Hepatic stellate cell (primary cell): ENCODE measurements at regions not wholly inside any gene's neighbourhood (a gene's known extent, or its start where the extent isn't known, plus 50 kb on each side); places are given as distances from the start of the nearest gene placed in this dataset.

ENCODE experiments used
- DNase-seq: peaks from one replicate; pipeline ENCODE4 v3.0.0; 2011; ENCODE audit warnings: low spot score

GRCh38 chr16:79932572-79932971, 332.0 kb upstream of the MAF start:
- no peak for DNase-seq

- DNase-seq = no peak
Measured at GRCh38 chr16:79931721-79932120, 331.2 kb upstream of the MAF start.

GRCh38 chr16:79929260-79929965, 328.9 kb upstream of the MAF start:
- DNase-seq = no peak

GRCh38 chr16:79928142-79928873, 327.8 kb upstream of the MAF start:
- no peak for DNase-seq

DNA sequence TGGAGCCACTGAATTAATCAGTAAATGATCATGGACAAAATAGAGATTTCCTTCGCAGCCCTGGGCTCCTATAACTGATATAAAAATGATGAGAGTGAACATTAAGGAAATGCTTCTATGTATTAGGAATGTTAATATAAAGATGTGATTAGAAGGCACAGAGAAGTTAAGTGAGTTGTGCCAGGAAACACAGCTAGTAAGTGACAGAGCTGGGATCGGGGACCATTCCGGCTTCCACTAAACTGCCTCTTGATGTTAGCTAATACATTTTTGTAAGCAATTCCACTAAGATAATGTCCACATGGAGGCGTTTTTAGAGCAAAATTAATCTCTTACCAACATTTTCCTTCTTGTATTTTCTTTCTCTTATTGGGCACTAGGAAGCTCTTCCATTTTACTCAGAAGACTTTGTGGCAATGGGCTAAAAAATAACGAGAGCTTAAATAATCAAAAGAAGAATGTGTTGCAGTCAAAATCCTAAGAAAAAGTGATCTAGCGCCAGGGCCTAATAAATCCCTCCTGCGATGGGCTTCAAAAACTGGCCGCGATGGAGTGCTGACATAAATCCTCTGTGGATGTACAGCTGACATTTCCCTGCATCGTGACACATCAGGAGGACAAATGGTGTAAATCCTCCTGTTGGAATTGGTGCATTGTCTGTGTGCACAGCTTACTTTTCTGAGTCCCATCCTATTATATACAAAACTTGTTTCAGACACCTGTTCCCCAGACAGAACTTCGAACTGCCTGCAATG, 326.1 kb upstream of the MAF start:
- no peak for DNase-seq

DNA sequence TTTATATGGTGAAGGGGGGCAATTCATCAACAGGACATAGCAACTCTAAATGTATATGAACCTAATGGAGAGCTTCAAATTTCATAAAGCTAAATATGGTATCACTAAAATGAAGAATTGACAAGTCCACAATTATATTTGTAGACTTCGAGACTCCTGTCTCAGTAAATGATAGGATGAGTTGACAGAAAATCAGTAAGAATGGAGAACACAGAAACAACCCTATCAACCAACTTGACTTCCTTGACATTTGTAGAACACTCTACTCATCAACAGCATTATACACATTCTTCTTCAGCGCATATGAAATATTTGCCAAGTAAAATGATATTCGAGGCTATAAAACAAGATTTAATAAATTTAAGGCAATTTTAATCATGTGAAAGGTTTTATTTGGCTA, 322.9 kb upstream of the MAF start:
- no peak for DNase-seq

GRCh38 chr16:79920685-79921084, 320.1 kb upstream of the MAF start:
- DNase-seq = no peak

DNA sequence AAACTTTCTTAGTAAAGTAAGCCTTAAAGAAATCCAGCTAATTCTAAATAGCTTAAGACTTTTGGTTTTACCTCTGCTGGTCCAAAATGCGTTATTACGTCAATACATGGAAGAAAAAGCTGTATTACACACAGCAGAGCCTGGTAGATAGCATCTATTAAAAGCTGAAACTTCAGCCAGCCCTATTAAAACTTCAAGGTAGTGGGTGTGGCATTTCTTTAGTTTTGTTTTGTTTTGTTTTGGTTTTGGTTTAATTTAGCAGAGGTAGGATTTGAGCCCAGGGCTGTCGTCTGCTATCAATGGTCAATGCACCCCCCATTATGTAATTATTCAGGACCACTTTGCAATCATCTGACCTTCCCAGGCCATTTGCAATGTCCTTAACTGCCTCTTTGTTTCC, 318.4 kb upstream of the MAF start:
- DNase-seq = no peak

DNA sequence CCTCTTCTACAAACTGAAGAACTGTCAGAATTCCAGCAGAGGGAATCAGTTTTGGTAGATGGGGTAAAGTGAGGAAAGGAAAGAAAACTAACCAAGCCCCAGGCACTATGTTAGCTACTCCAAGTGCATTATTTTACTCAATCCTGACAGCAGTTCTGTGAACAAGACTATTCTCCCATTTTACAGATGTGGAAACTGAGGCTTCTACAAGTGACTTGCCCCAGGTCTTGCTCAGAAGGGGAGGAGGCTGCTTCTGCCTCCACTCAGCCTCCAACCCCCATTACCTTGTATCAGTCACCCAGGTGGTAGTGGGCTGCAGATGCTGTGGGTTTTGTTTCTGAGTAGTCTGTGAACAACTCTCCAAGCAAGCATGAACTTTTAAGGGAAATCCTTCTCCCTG, 315.2 kb upstream of the MAF start:
- no peak for DNase-seq

GRCh38 chr16:79914961-79915720, 314.6 kb upstream of the MAF start:
- DNase-seq = no peak

GRCh38 chr16:79912592-79913310, 312.2 kb upstream of the MAF start:
- no peak for DNase-seq

DNA sequence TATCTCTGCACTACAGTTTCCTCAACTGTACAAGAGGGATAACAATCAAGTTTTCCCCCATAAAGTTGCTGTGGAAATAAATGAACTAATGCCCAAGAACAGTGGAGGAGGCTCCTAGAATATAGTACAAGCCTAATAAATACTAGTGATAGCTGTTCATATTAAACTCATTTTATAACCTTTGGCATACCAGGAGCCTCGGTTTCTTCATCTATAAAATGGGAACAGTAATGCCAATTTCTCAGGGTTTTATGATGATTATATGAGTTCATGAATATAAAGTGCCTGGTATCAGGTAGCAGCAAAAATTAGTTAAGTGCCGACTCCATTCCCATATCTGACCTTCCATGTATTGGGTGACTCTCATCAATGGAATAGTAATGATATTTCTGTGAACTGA, 311.1 kb upstream of the MAF start:
- DNase-seq = no peak

GRCh38 chr16:79909571-79909970, 309.0 kb upstream of the MAF start:
- no peak for DNase-seq

DNA sequence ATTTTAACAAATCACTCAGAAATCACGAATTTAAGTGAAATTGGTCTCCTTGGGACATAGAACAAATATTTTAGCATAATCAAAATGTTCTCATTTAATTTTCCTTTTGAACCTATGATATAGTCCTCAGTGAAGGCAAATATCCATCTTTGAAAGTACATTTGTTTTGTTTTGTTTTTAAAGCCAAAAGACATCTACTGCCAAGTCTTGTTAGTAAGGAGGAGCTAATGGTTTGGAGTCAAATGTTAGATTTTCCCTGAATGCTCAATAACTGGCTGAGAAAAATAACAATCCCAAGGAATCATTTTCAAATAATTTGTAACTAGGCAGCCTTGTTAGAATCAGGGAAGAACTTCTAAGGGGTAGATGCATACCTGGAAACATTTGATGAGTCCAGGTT, 302.9 kb upstream of the MAF start:
- no peak for DNase-seq

GRCh38 chr16:79902351-79902750, 301.8 kb upstream of the MAF start:
- DNase-seq = no peak

DNA sequence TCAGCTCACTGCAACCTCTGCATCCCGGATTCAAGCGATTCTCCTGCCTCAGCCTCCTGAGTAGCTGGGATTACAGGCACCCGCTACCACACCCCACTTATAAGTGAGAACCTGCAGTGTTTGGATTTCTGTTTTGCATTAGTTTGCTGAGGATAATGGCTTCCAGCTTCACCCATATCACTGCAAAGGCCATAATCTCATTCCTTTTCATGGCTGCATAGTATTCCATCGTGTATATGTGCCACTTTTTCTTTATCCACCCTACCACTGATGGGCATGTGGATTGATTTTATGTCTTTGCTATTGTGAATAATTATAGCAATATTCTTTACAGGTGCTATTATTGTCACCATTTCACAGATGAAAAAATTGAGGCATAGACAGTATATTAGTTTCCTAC, 301.0 kb upstream of the MAF start:
- DNase-seq = no peak

DNA sequence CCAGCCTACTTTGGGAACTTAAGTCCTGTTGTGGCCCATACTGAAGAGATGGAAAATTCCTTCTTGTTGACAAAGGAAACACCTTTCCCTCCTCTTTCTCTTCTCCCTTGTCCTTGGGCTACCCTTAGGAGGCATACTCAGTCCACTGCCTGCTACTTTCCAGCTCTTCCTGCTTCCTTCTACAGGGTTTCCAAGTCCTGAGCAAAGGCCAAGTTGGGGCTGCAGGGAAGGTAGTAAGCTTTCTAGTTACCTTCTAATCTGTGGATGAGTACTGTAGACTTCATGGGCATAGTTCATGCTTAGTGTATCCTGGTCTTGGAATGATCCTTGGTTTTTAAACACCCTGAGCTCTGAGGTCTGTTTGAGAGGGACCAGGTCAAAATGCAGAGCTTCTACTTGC, 299.2 kb upstream of the MAF start:
- DNase-seq = no peak

- DNase-seq = no peak
Measured at GRCh38 chr16:79899316-79899715, 298.8 kb upstream of the MAF start.

- no peak for DNase-seq
Measured at GRCh38 chr16:79898703-79899102, 298.2 kb upstream of the MAF start.

DNA sequence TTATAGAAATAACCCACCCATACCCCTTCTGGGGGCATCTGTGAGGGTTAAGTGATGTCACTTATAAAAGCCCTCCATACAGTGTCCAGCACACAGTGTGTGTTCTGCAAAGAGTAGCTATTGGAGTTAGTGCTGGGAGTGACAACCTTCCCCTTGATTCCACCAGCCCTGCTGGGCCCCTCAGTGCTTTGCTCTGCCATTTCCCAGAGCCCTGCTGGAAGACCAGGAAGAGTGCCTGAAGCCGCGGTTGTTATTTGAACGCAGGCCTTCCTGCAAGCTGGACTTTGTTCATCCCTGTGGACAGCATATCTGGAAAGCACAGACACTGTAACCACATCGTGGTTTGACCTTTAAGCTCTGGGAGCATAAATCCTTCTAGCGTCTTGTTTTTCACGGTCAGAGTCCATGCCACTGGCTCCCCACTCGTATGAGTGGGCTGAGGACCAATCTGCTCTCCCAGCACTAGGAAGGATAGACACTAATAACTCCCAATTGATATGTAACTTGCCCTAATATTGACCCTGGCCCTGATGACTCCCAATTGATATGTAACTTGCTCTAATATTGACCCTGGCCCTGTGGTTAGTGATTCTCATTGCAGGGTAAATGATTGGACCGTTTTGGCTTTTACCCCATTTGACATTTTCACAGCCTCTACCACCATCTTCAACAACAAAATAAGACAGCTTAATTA, 297.1 kb upstream of the MAF start:
- DNase-seq = peak; percentile 9

DNA sequence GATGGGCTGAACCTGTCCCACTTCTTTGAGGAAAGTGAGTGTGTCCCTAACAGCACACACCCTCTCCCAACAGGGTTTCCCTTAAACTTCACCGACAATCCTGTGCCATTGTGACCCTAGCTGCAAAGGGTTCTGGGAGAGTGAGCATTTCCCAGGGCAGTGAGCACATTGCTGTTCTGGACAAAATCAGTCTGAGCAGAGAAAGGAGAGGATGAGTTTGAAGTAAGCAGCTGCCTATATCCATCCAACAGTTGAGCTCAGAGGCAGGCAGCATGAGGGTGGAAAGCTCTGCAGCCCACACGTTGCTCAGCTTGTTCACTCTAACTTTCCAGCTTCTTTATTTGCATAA, 296.5 kb upstream of the MAF start:
- no peak for DNase-seq

GRCh38 chr16:79895917-79896203, 295.3 kb upstream of the MAF start:
- DNase-seq = no peak
